ENCODE measurements at regions not wholly inside any gene's neighbourhood (a gene's known extent, or its start where the extent isn't known, plus 50 kb on each side); places are given as distances from the start of the nearest gene placed in this dataset.

DNA sequence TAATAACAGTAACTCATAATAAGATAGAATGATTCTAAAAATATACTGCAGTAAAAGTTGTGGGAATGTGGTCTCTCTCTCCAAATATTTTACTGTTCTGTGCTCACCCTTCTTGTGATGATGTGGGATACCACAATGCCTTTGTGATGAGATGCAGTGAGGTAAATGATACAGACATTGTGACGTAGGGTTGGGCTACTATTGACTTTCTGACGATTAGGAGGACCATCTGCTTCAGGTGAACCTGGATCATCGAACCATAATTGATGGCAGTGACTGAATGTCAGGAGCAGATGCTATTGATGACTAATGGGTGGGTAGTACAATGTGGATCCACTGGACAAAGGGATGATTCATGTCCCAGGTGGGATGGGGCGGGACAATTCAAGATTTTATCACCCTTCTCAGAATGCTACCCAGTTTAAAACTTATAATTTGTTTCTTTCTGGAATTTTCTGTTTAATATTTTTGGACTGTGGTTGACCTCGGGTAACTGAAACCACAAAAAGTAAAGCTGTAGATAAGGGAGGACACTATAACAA lies 73.9 kb upstream of the ARMC3 start:
- no peaks in the 10 kb centered on the region for H3K9me3 ChIP-seq
- ATAC-seq, result no peak
- intact Hi-C loops (cut with DNase I), result loop anchor here in 3 of 10 donors (5.0 to 10.0 kb wide), 4 partner anchors 139 to 249 kb away; partner anchors contain the start of gene PIP4K2A (in 1 of the 3)
- 89 to 94% (median 92%) methylated on average over 5 of the region's 5 CpGs for WGBS, 4 donors
- H3K36me3 ChIP-seq, result no peaks in the 10 kb centered on the region
- TF ChIP-seq, protein P1, sequence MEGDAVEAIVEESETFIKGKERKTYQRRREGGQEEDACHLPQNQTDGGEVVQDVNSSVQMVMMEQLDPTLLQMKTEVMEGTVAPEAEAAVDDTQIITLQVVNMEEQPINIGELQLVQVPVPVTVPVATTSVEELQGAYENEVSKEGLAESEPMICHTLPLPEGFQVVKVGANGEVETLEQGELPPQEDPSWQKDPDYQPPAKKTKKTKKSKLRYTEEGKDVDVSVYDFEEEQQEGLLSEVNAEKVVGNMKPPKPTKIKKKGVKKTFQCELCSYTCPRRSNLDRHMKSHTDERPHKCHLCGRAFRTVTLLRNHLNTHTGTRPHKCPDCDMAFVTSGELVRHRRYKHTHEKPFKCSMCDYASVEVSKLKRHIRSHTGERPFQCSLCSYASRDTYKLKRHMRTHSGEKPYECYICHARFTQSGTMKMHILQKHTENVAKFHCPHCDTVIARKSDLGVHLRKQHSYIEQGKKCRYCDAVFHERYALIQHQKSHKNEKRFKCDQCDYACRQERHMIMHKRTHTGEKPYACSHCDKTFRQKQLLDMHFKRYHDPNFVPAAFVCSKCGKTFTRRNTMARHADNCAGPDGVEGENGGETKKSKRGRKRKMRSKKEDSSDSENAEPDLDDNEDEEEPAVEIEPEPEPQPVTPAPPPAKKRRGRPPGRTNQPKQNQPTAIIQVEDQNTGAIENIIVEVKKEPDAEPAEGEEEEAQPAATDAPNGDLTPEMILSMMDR (IDR thresholded peaks at IDR 0.05), result no peak
- no peak for TF ChIP-seq POLR2A (IDR thresholded peaks at IDR 0.05)
- no peaks in the 10 kb centered on the region for H3K27me3 ChIP-seq
- no peak overlapping the region for H3K4me3 ChIP-seq
- H3K4me1 ChIP-seq, result peaks cover 0 to 34% (median 17%) of the 10 kb centered on the region in 12 donors
- no peak for DNase-seq
- H3K27ac ChIP-seq, result peak overlapping the region in 4 of 12 donors; percentile 2 to 78 (median 56)

DNA sequence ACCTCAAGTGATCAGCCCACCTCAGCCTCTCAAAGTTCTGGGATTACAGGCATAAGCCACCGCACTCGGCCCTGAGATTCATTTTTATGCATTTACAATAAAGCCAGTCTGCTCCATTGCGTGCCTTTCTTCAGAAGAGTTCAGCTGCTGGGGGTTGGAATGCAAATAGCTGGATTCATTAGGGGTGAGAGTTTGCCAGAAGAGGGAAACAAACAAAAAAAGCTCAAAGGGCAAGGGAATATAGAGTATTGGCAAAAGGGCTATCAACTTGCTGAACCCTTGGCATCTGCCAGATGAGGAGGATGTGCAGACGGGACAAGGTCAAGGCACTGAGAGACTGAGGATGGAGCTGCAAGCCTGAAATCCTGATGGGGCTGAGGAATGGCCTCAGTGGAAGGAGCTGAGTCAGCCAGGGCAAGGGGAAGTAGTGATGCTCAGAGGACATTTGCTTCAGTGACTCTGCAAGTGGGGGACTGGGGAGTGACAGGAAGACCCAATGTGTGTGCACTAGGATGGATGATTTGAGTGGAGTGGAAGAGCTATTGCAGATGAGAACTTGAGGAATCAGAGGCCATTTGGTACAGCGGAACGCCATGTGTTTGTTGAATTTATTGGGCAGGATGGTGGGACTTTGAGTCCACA lies 75.0 kb upstream of the ARMC3 start:
- ATAC-seq (no peak), DNase-seq (no peak)
- no peak overlapping the region for H3K27ac ChIP-seq
- no peaks in the 10 kb centered on the region for H3K9me3 ChIP-seq
- intact Hi-C loops (cut with DNase I), result loop anchor here in 3 of 10 donors (5.0 to 10.0 kb wide), 4 partner anchors 138 to 248 kb away; partner anchors contain the start of gene PIP4K2A (in 1 of the 3)
- H3K36me3 ChIP-seq, result no peaks in the 10 kb centered on the region
- TF ChIP-seq, protein P1 (IDR thresholded peaks at IDR 0.05), result no peak
- no peak for TF ChIP-seq POLR2A (IDR thresholded peaks at IDR 0.05)
- H3K4me1 ChIP-seq, result peaks cover 0 to 36% (median 22%) of the 10 kb centered on the region in 12 donors
- 91 to 96% (median 93%) methylated on average over 6 of the region's 6 CpGs for WGBS, 4 donors
- H3K4me3 ChIP-seq, result no peak overlapping the region
- H3K27me3 ChIP-seq, result no peaks in the 10 kb centered on the region

DNA sequence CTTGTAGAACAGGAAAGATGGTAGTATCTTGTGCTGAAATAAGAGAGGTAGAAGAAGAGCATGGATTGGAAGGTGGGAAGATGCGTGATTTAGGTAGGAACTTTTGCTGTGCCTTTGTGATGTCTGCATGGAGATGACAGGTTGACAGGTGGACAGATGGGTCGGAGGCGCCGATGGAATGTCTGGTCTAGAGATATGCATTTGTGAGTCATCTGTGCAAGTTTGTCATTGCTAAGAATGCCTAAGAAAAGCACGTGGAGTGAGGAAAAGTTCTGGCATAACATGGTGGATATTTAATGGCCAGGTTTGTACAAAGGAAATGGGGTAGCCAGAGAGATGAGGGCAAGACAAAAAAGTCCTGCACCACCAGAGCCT lies 76.0 kb upstream of the ARMC3 start:
- no peak overlapping the region for H3K4me3 ChIP-seq
- WGBS, 4 donors, result 82 to 87% (median 85%) methylated on average over 5 of the region's 5 CpGs
- H3K27me3 ChIP-seq, result no peaks in the 10 kb centered on the region
- H3K27ac ChIP-seq, result no peak overlapping the region
- no peak for ATAC-seq
- TF ChIP-seq, protein P1 (IDR thresholded peaks at IDR 0.05), result no peak
- no peak for TF ChIP-seq POLR2A (IDR thresholded peaks at IDR 0.05)
- no peaks in the 10 kb centered on the region for H3K36me3 ChIP-seq
- no peaks in the 10 kb centered on the region for H3K9me3 ChIP-seq
- intact Hi-C loops (cut with DNase I), result loop anchor here in 3 of 10 donors (5.0 to 10.0 kb wide), 4 partner anchors 137 to 247 kb away; partner anchors contain the start of gene PIP4K2A (in 1 of the 3)
- peaks cover 0 to 36% (median 22%) of the 10 kb centered on the region in 12 donors for H3K4me1 ChIP-seq
- no peak for DNase-seq

DNA sequence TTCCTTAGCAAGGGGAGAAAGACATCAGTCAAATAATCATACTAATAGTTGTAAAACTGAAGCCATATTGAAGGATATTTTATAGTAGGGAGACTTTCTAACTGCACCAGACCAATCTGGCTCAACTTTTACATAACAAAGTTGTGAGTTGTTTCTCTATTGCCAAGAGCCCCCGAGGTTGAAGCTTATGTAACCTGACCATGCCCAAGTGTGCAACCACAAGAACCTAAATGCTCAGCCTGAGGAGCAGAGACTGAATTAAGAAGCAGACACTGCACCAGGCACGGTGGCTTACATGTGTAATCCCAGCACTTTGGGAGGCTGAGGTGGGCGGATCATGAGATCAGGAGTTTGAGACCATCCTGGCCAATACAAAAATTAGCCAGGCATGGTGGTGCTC lies 77.3 kb upstream of the ARMC3 start:
- intact Hi-C loops (cut with DNase I), result loop anchor here in 3 of 10 donors (5.0 to 10.0 kb wide), 4 partner anchors 136 to 246 kb away; partner anchors contain the start of gene PIP4K2A (in 1 of the 3)
- Histone ChIP-seq H3K4me3 (no peak overlapping the region), H3K9me3 (no peaks in the 10 kb centered on the region), H3K27ac (peak overlapping the region in 4 of 12 donors; percentile 78 to 88 (median 80)), H3K36me3 (no peaks in the 10 kb centered on the region), H3K4me1 (peaks cover 0 to 36% (median 22%) of the 10 kb centered on the region in 12 donors), H3K27me3 (no peaks in the 10 kb centered on the region)
- TF ChIP-seq POLR2A (IDR thresholded peaks at IDR 0.05), result no peak
- TF ChIP-seq, protein P1 (IDR thresholded peaks at IDR 0.05), result no peak
- DNase-seq, result no peak
- no peak for ATAC-seq
- 91 to 96% (median 93%) methylated on average over 3 of the region's 3 CpGs for WGBS, 4 donors
